ENCODE measurements at regions not wholly inside any gene's neighbourhood (a gene's known extent, or its start where the extent isn't known, plus 50 kb on each side); places are given as distances from the start of the nearest gene placed in this dataset.

GRCh38 chr22:20656516-20656901 is 117.4 kb upstream of the SERPIND1 start:
- FAIRE-seq (no peak), DNase-seq (ENCODE audit: low read depth in 1 of 2, low spot score in 1 of 2) (no peak), ATAC-seq (no peak)
- ChIA-PET POLR2A (no interaction called here), CTCF (no interaction called here)
- TF ChIP-seq HMGXB4 (CRISPR knock-in tag; IDR thresholded peaks at IDR 0.05; ENCODE audit: borderline replicate concordance) (no peak), JUN (IDR thresholded peaks at IDR 0.05) (no peak), ZNF302 (CRISPR knock-in tag; IDR thresholded peaks at IDR 0.05) (no peak), ZFP36 (IDR thresholded peaks at IDR 0.05; ENCODE audit: borderline replicate concordance, partially characterized antibody) (no peak), E2F6 (IDR thresholded peaks at IDR 0.05; ENCODE audit: borderline replicate concordance, low read depth) (no peak), RCOR1 (IDR thresholded peaks at IDR 0.05; ENCODE audit: low read depth, low read length) (no peak), HOXB5 (CRISPR knock-in tag; IDR thresholded peaks at IDR 0.05) (no peak), SMC3 (IDR thresholded peaks at IDR 0.05) (no peak), POLR2A (IDR thresholded peaks at IDR 0.05; ENCODE audit: low read length) (no peak)
- Histone ChIP-seq H3K4me3 (no peak overlapping the region), H3K27ac (no peak overlapping the region), H3K9me3 (no peaks in the 10 kb centered on the region), H3K4me2 (no peak overlapping the region), H3K4me1 (no peaks in the 10 kb centered on the region)
- WGBS (ENCODE audit: missing lambda C conversion rate) = 83% methylated on average over 12 of the region's 12 CpGs

- 44% methylated on average over 12 of the region's 17 CpGs for WGBS (ENCODE audit: missing lambda C conversion rate)
- ATAC-seq (no peak), FAIRE-seq (no peak), DNase-seq (ENCODE audit: low read depth in 1 of 2, low spot score in 1 of 2) (peak in 1 of 2 experiments; percentile 23)
- Histone ChIP-seq H3K4me2 (no peak overlapping the region), H3K9me3 (no peaks in the 10 kb centered on the region), H3K27ac (no peak overlapping the region), H3K4me3 (no peak overlapping the region), H3K4me1 (no peaks in the 10 kb centered on the region)
- TF ChIP-seq BHLHE40 (IDR thresholded peaks at IDR 0.05; ENCODE audit: low read depth, low read length) = no peak
- no peak for TF ChIP-seq MYC (IDR thresholded peaks at IDR 0.05; ENCODE audit: borderline replicate concordance, low read length)
- no peak for TF ChIP-seq HEYL (CRISPR knock-in tag; IDR thresholded peaks at IDR 0.05)
- no peak for TF ChIP-seq MAFK (IDR thresholded peaks at IDR 0.05; ENCODE audit: partially characterized antibody)
- TF ChIP-seq ZSCAN20 (CRISPR knock-in tag; IDR thresholded peaks at IDR 0.05) = no peak
- no peak for TF ChIP-seq JUNB (IDR thresholded peaks at IDR 0.05)
- TF ChIP-seq RFX5 (IDR thresholded peaks at IDR 0.05) = no peak
- TF ChIP-seq CBX8 (IDR thresholded peaks at IDR 0.05) = no peak
- no peak for TF ChIP-seq TFCP2L1 (CRISPR knock-in tag; IDR thresholded peaks at IDR 0.05)
- TF ChIP-seq NFE2L2 (conservative IDR thresholded peaks at IDR 0.05; ENCODE audit: low read length) = no peak
- no peak for TF ChIP-seq KDM1A (IDR thresholded peaks at IDR 0.05; ENCODE audit: low read depth)
- TF ChIP-seq POLR2A (IDR thresholded peaks at IDR 0.05; ENCODE audit: low read length) = no peak
- TF ChIP-seq NR3C1 (IDR thresholded peaks at IDR 0.05) = no peak
- no peak for TF ChIP-seq RAD21 (conservative IDR thresholded peaks at IDR 0.05 in 1 of 2, IDR thresholded peaks at IDR 0.05 in 1 of 2)
- no peak for TF ChIP-seq GATA3 (IDR thresholded peaks at IDR 0.05; ENCODE audit: borderline replicate concordance)
- no peak for TF ChIP-seq MAX (IDR thresholded peaks at IDR 0.05)
- TF ChIP-seq RNF2 (IDR thresholded peaks at IDR 0.05; ENCODE audit: borderline replicate concordance, low read depth) = no peak
- TF ChIP-seq EP300 (IDR thresholded peaks at IDR 0.05) = no peak
- no peak for TF ChIP-seq PHF8 (IDR thresholded peaks at IDR 0.05; ENCODE audit: borderline replicate concordance, low read depth)
- POLR2A ChIA-PET = no interaction called here
- CTCF ChIA-PET = no interaction called here
These were observed 116.7 kb upstream of the SERPIND1 start for GRCh38 chr22:20656902-20657836.

Data from A549 (cell line).